Right lobe of liver (tissue), 6 donors: ENCODE measurements at regions not wholly inside any gene's neighbourhood (a gene's known extent, or its start where the extent isn't known, plus 50 kb on each side); places are given as distances from the start of the nearest gene placed in this dataset.
"Not testable (repeated sequence)": the region's sequence is repeated elsewhere in the genome, so short reads cannot be mapped to it uniquely, and the experiment has no call there.

Experiments
- ATAC-seq, 4 donors: fragments of 200-7000 bp; cut with Tn5 transposase; one replicate each; pipeline ENCODE4 v1.9.1; 2020; ENCODE audit warnings: mild to moderate bottlenecking in 4 of 4, moderate library complexity in 4 of 4
- DNase-seq, 3 donors: peaks; one replicate each; pipeline ENCODE4 v3.0.0-alpha.2; 2020
- H3K27ac ChIP-seq, 3 donors: fragments of 200-600 bp; one replicate each; pipeline ENCODE4 v1.8.0; 2022
- H3K27me3 ChIP-seq, 2 donors: fragments of 200-600 bp; one replicate each; pipeline ENCODE4 v1.8.0; 2022
- H3K36me3 ChIP-seq, 4 donors: fragments of 200-600 bp; sonication (generic) in 1 of 4; one replicate each; pipeline versions ENCODE4 v1.5.1 to v1.8.0; 2017 to 2022; ENCODE audit warnings: control low read depth in 1 of 4
- H3K4me1 ChIP-seq, 4 donors: fragments of 200-600 bp; sonication (generic) in 1 of 4; one replicate each; pipeline versions ENCODE4 v1.5.1 to v1.8.0; 2017 to 2022; ENCODE audit warnings: control low read depth in 1 of 4
- H3K4me3 ChIP-seq, 3 donors: fragments of 200-600 bp; one replicate each; pipeline ENCODE4 v1.8.0; 2022
- H3K9me3 ChIP-seq, 4 donors: fragments of 200-600 bp; sonication (generic) in 1 of 4; one replicate each; pipeline versions ENCODE4 v1.5.1 to v1.8.0; 2017 to 2022; ENCODE audit warnings: control low read depth in 1 of 4
- CTCF ChIP-seq, 4 donors: fragments of 200-600 bp in 3 of 4; fragments of 450-650 bp in 1 of 4; IDR thresholded peaks; one replicate each; pipeline versions ENCODE4 v1.5.1 to v1.8.0; 2016 to 2022; ENCODE audit warnings: antibody characterized with exemption in 4 of 4, mild to moderate bottlenecking in 2 of 4
- POLR2A ChIP-seq: fragments of 450-650 bp; IDR thresholded peaks from one replicate; pipeline ENCODE4 v1.6.1; 2017; ENCODE audit warnings: antibody characterized with exemption, mild to moderate bottlenecking
- WGBS: methylation state at CpG from one replicate; pipeline ENCODE4 v1.1.6; 2018; ENCODE audit warnings: low coverage, low lambda C conversion rate; ENCODE audit not compliant: insufficient coverage; ENCODE audit errors: missing lambda C conversion rate; 5-methylcytosine and 5-hydroxymethylcytosine counted together
- intact Hi-C, 2 donors: fragments of 100-400 bp; cut with DNase I; formaldehyde crosslinking; loops; one replicate each; pipeline versions ENCODE4 v1.11.2 to v1.14.1; 2022
- donor health status: DM: no; HTN: yes; CAD: no.
- donor health status: DM: no; HTN: no; CAD: no.
- donor health status: DM: no; HTN: no; CAD: no.
- donor health status: DM: no; HTN: yes; CAD: no.
- donor health status: DM: no; HTN: yes; CAD: no.

DNA sequence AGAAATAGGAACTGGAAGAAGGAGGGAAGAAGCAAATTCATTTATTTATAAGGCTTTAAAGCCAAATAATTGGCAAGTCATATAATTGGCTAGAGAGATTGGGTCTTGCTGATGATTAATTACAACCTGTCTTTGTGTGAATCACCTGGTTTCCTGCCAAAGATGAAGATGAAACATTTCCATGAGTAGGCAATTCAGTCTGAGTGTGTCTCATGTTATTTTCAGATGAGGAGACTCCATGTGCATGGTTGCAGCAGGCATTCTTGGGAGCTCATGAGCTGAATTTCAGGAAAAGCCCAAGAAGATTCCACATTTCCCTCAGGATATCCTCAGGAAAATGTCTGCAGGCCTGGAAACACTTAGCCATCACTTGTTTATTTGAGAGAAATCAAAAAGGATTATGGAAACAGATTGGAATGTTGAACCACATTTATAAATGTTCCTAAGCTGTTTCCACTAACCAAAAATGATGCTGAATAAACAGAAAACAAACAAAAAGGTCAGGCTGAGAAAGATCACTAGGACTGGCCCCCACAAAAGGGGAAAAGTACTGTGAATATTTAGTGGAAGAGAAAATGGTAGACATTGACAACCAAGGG is 632.7 kb upstream of the AMELY start:
- H3K4me1 ChIP-seq = no peaks in the 10 kb centered on the region
- no peaks in the 10 kb centered on the region for H3K27me3 ChIP-seq
- H3K4me3 ChIP-seq = no peak overlapping the region
- TF ChIP-seq CTCF (IDR thresholded peaks at IDR 0.05) = no peak
- no peak for TF ChIP-seq POLR2A
- DNase-seq (no peak), ATAC-seq (no peak)
- H3K27ac ChIP-seq = no peak overlapping the region
- no peaks in the 10 kb centered on the region for H3K9me3 ChIP-seq
- intact Hi-C loops = no loop called here
- H3K36me3 ChIP-seq = no peaks in the 10 kb centered on the region

DNA sequence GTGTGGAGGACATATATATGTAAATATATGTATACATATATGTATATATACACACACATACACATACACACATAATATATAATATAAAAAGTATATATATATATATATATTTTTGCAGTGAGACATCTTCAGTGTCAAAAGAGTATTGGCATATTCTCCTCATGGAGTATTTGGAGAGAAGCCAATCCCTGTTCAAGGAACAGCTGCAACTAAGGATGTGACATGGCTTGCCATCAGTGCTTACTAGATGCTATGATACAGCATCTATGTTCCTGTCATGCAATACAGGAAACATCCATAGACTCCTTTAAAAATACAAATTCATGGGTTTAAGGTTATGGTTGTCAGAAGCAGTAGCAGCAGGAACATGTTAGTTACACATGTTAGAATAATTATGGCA is 632.0 kb upstream of the AMELY start:
- intact Hi-C loops = no loop called here
- TF ChIP-seq POLR2A = no peak
- no peak for TF ChIP-seq CTCF (IDR thresholded peaks at IDR 0.05)
- DNase-seq = no peak
- H3K36me3 ChIP-seq = no peaks in the 10 kb centered on the region
- ATAC-seq = no peak
- H3K4me1 ChIP-seq = no peaks in the 10 kb centered on the region
- no peak overlapping the region for H3K4me3 ChIP-seq
- H3K27me3 ChIP-seq = no peaks in the 10 kb centered on the region
- H3K27ac ChIP-seq = no peak overlapping the region
- no peaks in the 10 kb centered on the region for H3K9me3 ChIP-seq

DNA sequence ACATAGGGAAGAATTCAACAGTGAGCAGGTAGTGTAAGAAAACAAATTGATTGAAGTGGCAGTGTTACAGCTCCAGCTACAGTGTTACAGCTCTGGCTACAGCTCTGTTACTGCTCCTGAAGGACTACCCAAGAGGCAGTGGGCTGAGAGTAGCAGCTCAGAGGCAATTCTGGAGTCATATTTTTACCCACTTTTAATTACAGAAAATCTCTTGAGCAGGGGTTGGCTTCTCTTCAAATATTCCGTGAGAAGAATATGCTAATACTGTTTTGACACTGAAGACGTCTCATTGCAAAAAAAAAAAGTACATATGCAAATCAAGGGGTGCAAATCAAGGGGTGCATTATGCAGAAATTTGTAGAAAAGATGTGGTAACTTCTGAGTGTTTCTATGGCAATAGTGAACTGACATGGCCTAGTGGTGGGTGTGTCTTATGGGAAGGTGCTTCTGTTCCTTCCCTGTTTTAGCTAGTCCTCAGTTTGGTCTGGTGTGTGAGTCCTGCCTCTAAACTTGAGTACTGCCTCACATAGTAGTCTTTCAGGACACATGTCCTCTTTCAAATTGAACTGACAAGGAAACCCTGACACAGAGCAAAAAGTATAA is 630.8 kb upstream of the AMELY start:
- WGBS = no CpG with 5 or more reads among the region's 2 CpGs
- no peaks in the 10 kb centered on the region for H3K36me3 ChIP-seq
- intact Hi-C loops = no loop called here
- H3K27ac ChIP-seq = no peak overlapping the region
- H3K9me3 ChIP-seq = no peaks in the 10 kb centered on the region
- no peaks in the 10 kb centered on the region for H3K27me3 ChIP-seq
- TF ChIP-seq CTCF (IDR thresholded peaks at IDR 0.05) (no peak), POLR2A (no peak)
- ATAC-seq = no peak
- H3K4me1 ChIP-seq = no peaks in the 10 kb centered on the region
- DNase-seq = no peak
- H3K4me3 ChIP-seq = no peak overlapping the region

- Histone ChIP-seq H3K4me1 (no peaks in the 10 kb centered on the region), H3K36me3 (no peaks in the 10 kb centered on the region), H3K4me3 (no peak overlapping the region), H3K27me3 (no peaks in the 10 kb centered on the region), H3K27ac (no peak overlapping the region), H3K9me3 (no peaks in the 10 kb centered on the region)
- TF ChIP-seq POLR2A (no peak), CTCF (IDR thresholded peaks at IDR 0.05) (no peak)
- DNase-seq = no peak
- intact Hi-C loops = no loop called here
- no CpG with 5 or more reads among the region's 2 CpGs for WGBS
- ATAC-seq = no peak
Observed at GRCh38 chrY:7529396-7529795, 617.8 kb upstream of the AMELY start.

GRCh38 chrY:7527568-7527967 is 616.0 kb upstream of the AMELY start:
- H3K27me3 ChIP-seq, H3K4me3 ChIP-seq, intact Hi-C loops, ATAC-seq, H3K36me3 ChIP-seq, H3K4me1 ChIP-seq, H3K9me3 ChIP-seq, DNase-seq, H3K27ac ChIP-seq: not testable (repeated sequence)
- no CpG with 5 or more reads among the region's 4 CpGs for WGBS
